NCI-H1694 treated with DMSO at 0.1 percent for 48 hours (cell line): ENCODE measurements at regions not wholly inside any gene's neighbourhood (a gene's known extent, or its start where the extent isn't known, plus 50 kb on each side); places are given as distances from the start of the nearest gene placed in this dataset.

Experiments used
- DNase-seq: peaks from one replicate; lab custom pipeline; 2025; lab: John Stamatoyannopoulos, UW

- no peak for DNase-seq
These were observed 1357.0 kb upstream of the AGA start for GRCh38 chr4:178799204-178799603.

GRCh38 chr4:178808106-178808505, 1365.9 kb upstream of the AGA start:
- DNase-seq: no peak

- DNase-seq: no peak
These were observed 1367.7 kb upstream of the AGA start for GRCh38 chr4:178809921-178810320.

GRCh38 chr4:178811356-178811755, 1369.1 kb upstream of the AGA start:
- no peak for DNase-seq

GRCh38 chr4:178812866-178813265, 1370.6 kb upstream of the AGA start:
- DNase-seq: no peak

- DNase-seq: no peak
These were observed 1372.7 kb upstream of the AGA start for GRCh38 chr4:178814908-178815307.

- no peak for DNase-seq
These were observed 1381.5 kb upstream of the AGA start for GRCh38 chr4:178823673-178824295.

- DNase-seq: no peak
These were observed 1394.6 kb upstream of the AGA start for GRCh38 chr4:178836865-178837264.

- DNase-seq: no peak
These were observed 1396.5 kb upstream of the AGA start for GRCh38 chr4:178838776-178839175.

- no peak for DNase-seq
These were observed 1414.0 kb upstream of the AGA start for GRCh38 chr4:178856139-178856800.

- DNase-seq: no peak
These were observed 1429.2 kb upstream of the AGA start for GRCh38 chr4:178871476-178871875.

- no peak for DNase-seq
These were observed 1439.7 kb upstream of the AGA start for GRCh38 chr4:178881937-178882336.

- DNase-seq: no peak
These were observed 1451.9 kb upstream of the AGA start for GRCh38 chr4:178894126-178894525.

- no peak for DNase-seq
These were observed 1456.8 kb upstream of the AGA start for GRCh38 chr4:178899084-178899483.

- DNase-seq: no peak
These were observed 1475.5 kb upstream of the AGA start for GRCh38 chr4:178917756-178918155.

GRCh38 chr4:178937130-178937529, 1494.9 kb upstream of the AGA start:
- DNase-seq: no peak

- DNase-seq: no peak
These were observed 1499.7 kb upstream of the AGA start for GRCh38 chr4:178941975-178942374.

GRCh38 chr4:178953447-178954120, 1511.3 kb upstream of the AGA start:
- no peak for DNase-seq

- DNase-seq: no peak
These were observed 1513.4 kb upstream of the AGA start for GRCh38 chr4:178955614-178956013.

GRCh38 chr4:178958725-178959440, 1516.6 kb upstream of the AGA start:
- DNase-seq: no peak

- DNase-seq: no peak
These were observed 1521.3 kb upstream of the AGA start for GRCh38 chr4:178963446-178964045.

- no peak for DNase-seq
These were observed 1524.4 kb upstream of the AGA start for GRCh38 chr4:178966644-178967043.
